ENCODE measurements at regions not wholly inside any gene's neighbourhood (a gene's known extent, or its start where the extent isn't known, plus 50 kb on each side); places are given as distances from the start of the nearest gene placed in this dataset.
"Not testable (repeated sequence)": the region's sequence is repeated elsewhere in the genome, so short reads cannot be mapped to it uniquely, and the experiment has no call there.

- Mint-ChIP-seq H3K4me3 (no peak overlapping the region), H3K4me1 (no peaks in the 10 kb centered on the region), H3K27me3 (no peaks in the 10 kb centered on the region), H3K27ac (no peak overlapping the region), H3K9me3 (peaks cover 0 to 3% of the 10 kb centered on the region in 2 donors)
- ATAC-seq = no peak
- DNase-seq = no peak
Observed at GRCh38 chr5:116730185-116730584, 155.6 kb upstream of the SEMA6A start.

DNA sequence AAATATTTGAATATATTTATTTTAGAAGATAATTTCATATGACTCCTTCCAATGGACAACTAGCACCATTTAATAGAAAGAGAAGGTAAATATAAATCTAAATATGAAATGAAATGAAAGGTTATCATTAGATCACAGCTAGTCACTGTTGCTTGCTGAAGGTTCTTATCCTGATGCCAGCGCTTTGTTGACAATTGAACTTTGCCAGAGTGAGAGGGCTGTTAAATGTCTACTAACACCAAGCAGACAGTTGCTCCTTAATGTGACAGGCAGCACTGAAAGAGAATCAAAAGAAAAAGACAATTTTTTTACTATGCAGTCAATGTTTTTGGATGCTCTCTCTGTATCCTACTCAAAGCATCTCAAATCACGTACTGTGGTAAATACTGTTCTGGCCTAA, 152.6 kb upstream of the SEMA6A start:
- peaks cover 0 to 3% of the 10 kb centered on the region in 2 donors for H3K9me3 Mint-ChIP-seq
- DNase-seq = no peak
- H3K4me3 Mint-ChIP-seq = no peak overlapping the region
- no peaks in the 10 kb centered on the region for H3K4me1 Mint-ChIP-seq
- H3K27ac Mint-ChIP-seq = no peak overlapping the region
- H3K27me3 Mint-ChIP-seq = peaks cover 7% of the 10 kb centered on the region
- ATAC-seq = no peak

GRCh38 chr5:116726180-116726579, 151.6 kb upstream of the SEMA6A start:
- ATAC-seq, H3K27me3 Mint-ChIP-seq: not testable (repeated sequence)

DNA sequence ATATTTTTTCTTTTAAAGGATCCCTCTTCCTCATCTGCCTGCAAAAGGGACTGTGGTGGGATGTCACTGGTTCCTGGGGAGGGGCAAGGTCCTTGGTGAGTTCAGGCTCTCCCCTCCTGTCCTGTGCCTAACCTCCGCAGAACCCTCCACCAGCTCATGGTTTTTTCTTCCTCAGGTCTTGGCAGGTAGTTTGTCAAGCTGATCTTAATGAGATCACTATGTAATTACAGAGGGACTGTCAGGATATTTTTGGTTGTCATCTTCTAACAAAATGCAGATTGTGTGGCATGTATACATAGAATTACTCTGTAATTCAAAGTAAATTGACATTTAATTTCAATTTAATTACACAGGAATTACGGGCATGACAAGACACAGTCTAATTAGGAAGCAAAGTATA, 150.3 kb upstream of the SEMA6A start:
- H3K9me3 Mint-ChIP-seq = peaks cover 0 to 3% of the 10 kb centered on the region in 2 donors
- no peak for DNase-seq
- no peak overlapping the region for H3K27ac Mint-ChIP-seq
- H3K27me3 Mint-ChIP-seq = peaks cover 7% of the 10 kb centered on the region
- no peak overlapping the region for H3K4me3 Mint-ChIP-seq
- no peaks in the 10 kb centered on the region for H3K4me1 Mint-ChIP-seq
- ATAC-seq = no peak

More at GRCh38 chr5:116726180-116726579, 151.6 kb upstream of the SEMA6A start:
- not testable (repeated sequence) for H3K27ac Mint-ChIP-seq, H3K4me3 Mint-ChIP-seq, H3K4me1 Mint-ChIP-seq, DNase-seq, H3K9me3 Mint-ChIP-seq

DNA sequence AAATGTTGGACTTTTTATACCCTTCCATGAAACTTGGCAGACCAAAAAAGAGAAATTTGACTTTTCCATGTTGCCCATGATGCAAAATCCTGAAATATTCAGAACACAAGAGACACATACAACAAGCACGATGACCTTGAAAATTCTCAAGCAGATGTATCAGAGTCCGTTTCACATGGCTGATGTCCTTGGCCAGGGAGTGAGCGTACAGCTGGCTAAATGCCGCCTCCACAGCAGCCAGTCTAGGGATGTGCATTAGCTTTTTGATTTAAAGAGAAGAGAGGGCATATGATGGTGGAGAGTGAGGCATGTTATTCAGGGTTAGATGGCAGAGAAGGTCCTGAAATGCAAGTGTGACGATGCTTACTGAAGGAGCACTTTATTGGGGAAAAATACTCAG, 148.0 kb upstream of the SEMA6A start:
- Mint-ChIP-seq H3K27me3 (peaks cover 7% of the 10 kb centered on the region), H3K9me3 (peaks cover 0 to 3% of the 10 kb centered on the region in 2 donors)

GRCh38 chr5:116719106-116719505, 144.5 kb upstream of the SEMA6A start:
- ATAC-seq = no peak
- Mint-ChIP-seq H3K9me3 (no peaks in the 10 kb centered on the region), H3K27me3 (peaks cover 4% of the 10 kb centered on the region), H3K4me3 (no peak overlapping the region), H3K4me1 (no peaks in the 10 kb centered on the region), H3K27ac (no peak overlapping the region)
- no peak for DNase-seq

More for the DNA sequence above, 148.0 kb upstream of the SEMA6A start:
- no peak overlapping the region for H3K27ac Mint-ChIP-seq
- no peak overlapping the region for H3K4me3 Mint-ChIP-seq
- ATAC-seq (no peak), DNase-seq (no peak)
- H3K4me1 Mint-ChIP-seq = no peaks in the 10 kb centered on the region

DNA sequence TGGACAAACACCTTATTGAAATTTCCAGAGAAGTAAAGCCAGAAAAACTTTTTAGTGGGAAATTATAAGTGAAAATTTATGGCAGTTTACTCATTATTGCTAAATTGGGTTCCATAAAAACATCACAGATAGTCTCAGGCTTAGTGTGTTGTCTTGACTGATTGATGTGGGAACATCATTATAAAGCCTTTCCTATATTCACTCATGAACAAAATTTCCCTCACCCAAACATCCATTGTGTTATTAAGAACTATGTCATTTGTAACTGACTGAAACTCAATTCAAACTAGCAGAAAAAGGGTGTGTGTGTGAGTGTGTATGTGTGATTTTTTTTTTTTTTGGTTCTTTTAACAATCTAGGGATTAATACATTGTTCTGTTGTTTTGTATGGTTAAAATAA, 143.7 kb upstream of the SEMA6A start:
- no peaks in the 10 kb centered on the region for H3K4me1 Mint-ChIP-seq
- DNase-seq (no peak), ATAC-seq (no peak)
- no peaks in the 10 kb centered on the region for H3K9me3 Mint-ChIP-seq
- no peak overlapping the region for H3K4me3 Mint-ChIP-seq
- no peak overlapping the region for H3K27ac Mint-ChIP-seq
- H3K27me3 Mint-ChIP-seq = no peaks in the 10 kb centered on the region

GRCh38 chr5:116709082-116709481, 134.5 kb upstream of the SEMA6A start:
- no peak overlapping the region for H3K27ac Mint-ChIP-seq
- H3K4me3 Mint-ChIP-seq = no peak overlapping the region
- H3K27me3 Mint-ChIP-seq = no peaks in the 10 kb centered on the region
- H3K9me3 Mint-ChIP-seq = no peaks in the 10 kb centered on the region
- ATAC-seq (no peak), DNase-seq (no peak)
- no peaks in the 10 kb centered on the region for H3K4me1 Mint-ChIP-seq

GRCh38 chr5:116705121-116705519, 130.5 kb upstream of the SEMA6A start:
- not testable (repeated sequence) for ATAC-seq, H3K4me1 Mint-ChIP-seq, H3K4me3 Mint-ChIP-seq, DNase-seq, H3K27ac Mint-ChIP-seq, H3K27me3 Mint-ChIP-seq, H3K9me3 Mint-ChIP-seq

GRCh38 chr5:116703941-116704340, 129.3 kb upstream of the SEMA6A start:
- DNase-seq (no peak), ATAC-seq (no peak)
- Mint-ChIP-seq H3K4me3 (no peak overlapping the region), H3K27ac (no peak overlapping the region), H3K9me3 (no peaks in the 10 kb centered on the region), H3K27me3 (no peaks in the 10 kb centered on the region), H3K4me1 (no peaks in the 10 kb centered on the region)

- Mint-ChIP-seq H3K9me3 (no peaks in the 10 kb centered on the region), H3K4me1 (no peaks in the 10 kb centered on the region), H3K27ac (no peak overlapping the region), H3K27me3 (no peaks in the 10 kb centered on the region), H3K4me3 (no peak overlapping the region)
- DNase-seq (no peak), ATAC-seq (no peak)
Observed at GRCh38 chr5:116703328-116703727, 128.7 kb upstream of the SEMA6A start.

GRCh38 chr5:116702776-116703175, 128.2 kb upstream of the SEMA6A start:
- no peaks in the 10 kb centered on the region for H3K27me3 Mint-ChIP-seq
- H3K9me3 Mint-ChIP-seq = no peaks in the 10 kb centered on the region
- no peak overlapping the region for H3K4me3 Mint-ChIP-seq
- H3K27ac Mint-ChIP-seq = no peak overlapping the region
- H3K4me1 Mint-ChIP-seq = no peaks in the 10 kb centered on the region
- ATAC-seq = no peak
- DNase-seq = no peak

DNA sequence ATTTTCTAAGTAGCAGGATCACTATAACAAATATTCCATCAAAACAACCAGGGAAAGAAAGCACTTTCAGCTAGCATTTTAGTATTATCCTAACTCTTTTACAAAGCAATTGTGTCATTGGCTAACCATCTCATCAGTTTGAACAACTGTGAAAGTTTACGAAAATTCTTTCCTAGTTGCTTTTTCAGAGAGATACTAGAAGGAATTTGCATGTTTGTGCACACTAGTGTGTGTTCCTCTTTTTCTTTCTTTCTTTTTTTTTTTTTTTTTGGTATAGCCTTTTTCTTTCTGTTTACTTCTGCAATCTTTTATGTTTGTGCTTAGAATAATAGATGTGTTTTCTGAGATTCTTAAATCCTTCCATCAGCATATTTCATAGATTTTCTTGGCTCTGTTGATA, 124.7 kb upstream of the SEMA6A start:
- Mint-ChIP-seq H3K27ac (no peak overlapping the region), H3K9me3 (no peaks in the 10 kb centered on the region), H3K4me1 (no peaks in the 10 kb centered on the region), H3K27me3 (no peaks in the 10 kb centered on the region), H3K4me3 (no peak overlapping the region)
- ATAC-seq (no peak), DNase-seq (no peak)

DNA sequence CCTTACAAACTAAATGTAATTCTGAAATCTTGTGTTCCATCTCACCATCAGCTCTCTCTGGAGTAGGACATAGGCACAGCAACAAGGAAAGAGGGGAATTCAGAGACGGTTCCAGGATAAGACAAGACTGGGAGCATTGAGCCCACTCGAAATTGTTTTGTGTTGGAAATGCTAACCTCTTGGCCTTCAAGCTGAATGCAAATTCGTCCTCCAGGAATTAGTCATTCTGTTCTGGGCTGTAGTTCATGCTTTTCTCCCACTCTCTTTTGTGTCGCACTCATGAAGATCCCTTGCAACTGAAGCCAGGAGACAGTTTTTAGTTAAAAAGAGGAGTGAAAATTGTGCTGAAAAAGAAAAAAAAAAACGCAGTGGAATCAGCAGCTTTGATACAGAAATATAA, 121.7 kb upstream of the SEMA6A start:
- no peaks in the 10 kb centered on the region for H3K27me3 Mint-ChIP-seq
- no peak overlapping the region for H3K27ac Mint-ChIP-seq
- no peaks in the 10 kb centered on the region for H3K9me3 Mint-ChIP-seq
- ATAC-seq = no peak
- DNase-seq = no peak
- H3K4me3 Mint-ChIP-seq = no peak overlapping the region
- H3K4me1 Mint-ChIP-seq = no peaks in the 10 kb centered on the region

DNA sequence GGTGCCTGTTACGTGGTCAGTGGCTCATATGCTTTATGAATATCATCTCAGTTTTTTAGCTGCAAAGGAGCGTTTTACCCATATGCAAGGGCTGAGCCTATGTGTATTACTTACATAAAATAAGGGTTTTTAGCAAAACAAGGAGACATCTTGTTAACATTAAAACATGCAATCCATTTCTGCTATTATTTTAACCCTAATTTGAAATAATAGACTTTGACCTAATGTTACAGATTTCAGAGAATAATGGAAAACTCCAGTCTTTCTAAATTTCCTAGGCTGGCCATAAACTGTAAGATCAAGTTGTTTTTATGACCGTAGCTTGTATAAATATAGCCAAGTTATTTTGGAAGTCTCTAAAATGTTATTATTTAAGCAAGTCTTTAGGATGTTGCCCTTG, 121.1 kb upstream of the SEMA6A start:
- no peak overlapping the region for H3K4me3 Mint-ChIP-seq
- H3K4me1 Mint-ChIP-seq = no peaks in the 10 kb centered on the region
- H3K9me3 Mint-ChIP-seq = no peaks in the 10 kb centered on the region
- DNase-seq (no peak), ATAC-seq (no peak)
- no peak overlapping the region for H3K27ac Mint-ChIP-seq
- H3K27me3 Mint-ChIP-seq = no peaks in the 10 kb centered on the region

DNA sequence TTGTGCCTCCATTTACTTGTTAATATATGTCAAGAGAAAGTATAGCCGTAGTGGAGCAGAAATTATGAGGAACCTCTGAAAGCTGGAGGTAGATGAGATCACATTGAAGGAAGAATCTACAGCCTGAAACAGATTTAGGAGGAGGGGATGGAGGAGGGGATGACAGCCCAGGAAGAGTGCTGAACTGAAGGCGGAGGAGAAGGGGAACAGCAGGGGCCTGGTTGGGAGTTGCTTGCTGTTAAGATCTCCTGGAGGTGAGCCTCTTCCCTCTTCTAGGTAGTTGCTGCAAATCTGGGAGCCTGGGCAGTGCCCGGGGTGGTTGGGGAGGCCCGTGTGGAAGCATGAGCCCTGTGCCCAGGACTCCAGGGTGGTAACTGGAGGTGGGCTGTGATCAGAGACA, 111.8 kb upstream of the SEMA6A start:
- no peaks in the 10 kb centered on the region for H3K4me1 Mint-ChIP-seq
- no peak overlapping the region for H3K4me3 Mint-ChIP-seq
- no peak overlapping the region for H3K27ac Mint-ChIP-seq
- no peaks in the 10 kb centered on the region for H3K9me3 Mint-ChIP-seq
- peaks cover 18% of the 10 kb centered on the region for H3K27me3 Mint-ChIP-seq
- ATAC-seq = no peak
- no peak for DNase-seq

DNA sequence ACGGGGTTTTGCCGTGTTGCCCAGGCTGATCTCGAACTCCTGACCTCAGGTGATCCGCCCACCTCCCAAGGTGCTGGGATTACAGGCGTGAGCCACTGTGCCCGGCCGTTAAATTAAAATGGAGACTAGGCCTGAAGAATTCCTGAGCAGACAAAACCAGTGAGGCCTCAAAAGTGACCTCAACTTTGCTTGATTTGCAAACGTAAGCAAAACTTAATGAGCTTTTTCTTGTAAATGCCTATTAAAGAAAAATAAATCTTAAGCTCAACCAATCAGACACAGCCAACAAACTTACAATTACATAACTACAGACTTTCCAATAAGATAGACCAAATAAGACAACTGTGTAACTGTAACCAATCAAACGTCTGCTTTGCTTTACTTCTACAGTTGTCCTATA, 111.3 kb upstream of the SEMA6A start:
- Mint-ChIP-seq H3K4me1 (no peaks in the 10 kb centered on the region), H3K27me3 (peaks cover 18% of the 10 kb centered on the region), H3K4me3 (no peak overlapping the region), H3K27ac (no peak overlapping the region), H3K9me3 (no peaks in the 10 kb centered on the region)
- no peak for ATAC-seq
- no peak for DNase-seq

Data from stimulated activated naive CD8-positive, alpha-beta T cell treated with anti-CD3 and anti-CD28 coated beads, Interleukin-15, amount 100 ng/mL, for 72 hours (primary cell).